Stimulated activated naive CD8-positive, alpha-beta T cell treated with anti-CD3 and anti-CD28 coated beads, Interleukin-15, Interleukin-2, amounts not matched to agents 100 U/mL and 50 U/mL, for 24 hours (primary cell): ENCODE measurements at regions not wholly inside any gene's neighbourhood (a gene's known extent, or its start where the extent isn't known, plus 50 kb on each side); places are given as distances from the start of the nearest gene placed in this dataset.
A peak's percentile ranks its signal among the peaks of the same experiment; 100 is the strongest.
"Not testable (repeated sequence)": the region's sequence is repeated elsewhere in the genome, so short reads cannot be mapped to it uniquely, and the experiment has no call there.

ENCODE experiments used
- ATAC-seq: fragments of 150-1000 bp; cut with Tn5 transposase; one replicate; pipeline ENCODE4 v1.10.0; 2021
- DNase-seq: peaks from one replicate; pipeline ENCODE4 v3.0.0; 2021

DNA sequence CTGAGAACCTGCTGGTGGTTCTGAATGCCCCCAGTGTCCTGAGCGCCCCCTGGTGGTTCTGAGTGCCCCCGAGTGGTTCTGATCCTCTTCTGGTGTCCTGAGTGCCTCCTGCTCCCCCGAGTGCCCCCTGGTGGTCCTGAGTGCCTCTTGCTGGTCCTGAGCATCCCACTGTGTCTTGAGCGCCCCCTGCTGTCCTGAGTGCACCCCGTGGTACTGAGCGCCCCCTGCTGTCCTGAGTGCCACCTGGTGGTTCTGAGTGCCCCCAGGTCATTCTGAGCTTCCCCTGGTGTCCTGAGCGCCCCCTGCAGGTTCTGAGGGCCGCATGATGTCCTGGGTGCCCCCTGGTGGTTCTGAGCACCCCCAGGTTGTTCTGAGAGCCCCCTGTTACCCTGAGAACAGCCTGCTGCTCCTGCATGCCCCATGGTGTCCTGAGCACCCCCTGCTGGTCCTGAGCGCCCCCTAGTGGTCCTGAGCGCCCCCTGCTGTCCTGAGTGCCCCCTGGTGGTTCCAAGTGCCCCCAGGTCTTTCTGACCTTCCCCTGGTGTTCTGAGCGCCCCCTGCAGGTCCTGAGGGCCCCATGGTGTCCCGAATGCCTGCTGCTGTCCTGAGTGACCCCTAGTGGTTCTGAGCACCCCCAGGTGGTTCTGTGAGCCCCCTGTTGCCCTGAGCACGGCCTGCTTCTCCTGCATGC lies 1165.4 kb downstream of the TMEM121 start:
- ATAC-seq (peak; percentile 73), DNase-seq (peak; percentile 90)

DNA sequence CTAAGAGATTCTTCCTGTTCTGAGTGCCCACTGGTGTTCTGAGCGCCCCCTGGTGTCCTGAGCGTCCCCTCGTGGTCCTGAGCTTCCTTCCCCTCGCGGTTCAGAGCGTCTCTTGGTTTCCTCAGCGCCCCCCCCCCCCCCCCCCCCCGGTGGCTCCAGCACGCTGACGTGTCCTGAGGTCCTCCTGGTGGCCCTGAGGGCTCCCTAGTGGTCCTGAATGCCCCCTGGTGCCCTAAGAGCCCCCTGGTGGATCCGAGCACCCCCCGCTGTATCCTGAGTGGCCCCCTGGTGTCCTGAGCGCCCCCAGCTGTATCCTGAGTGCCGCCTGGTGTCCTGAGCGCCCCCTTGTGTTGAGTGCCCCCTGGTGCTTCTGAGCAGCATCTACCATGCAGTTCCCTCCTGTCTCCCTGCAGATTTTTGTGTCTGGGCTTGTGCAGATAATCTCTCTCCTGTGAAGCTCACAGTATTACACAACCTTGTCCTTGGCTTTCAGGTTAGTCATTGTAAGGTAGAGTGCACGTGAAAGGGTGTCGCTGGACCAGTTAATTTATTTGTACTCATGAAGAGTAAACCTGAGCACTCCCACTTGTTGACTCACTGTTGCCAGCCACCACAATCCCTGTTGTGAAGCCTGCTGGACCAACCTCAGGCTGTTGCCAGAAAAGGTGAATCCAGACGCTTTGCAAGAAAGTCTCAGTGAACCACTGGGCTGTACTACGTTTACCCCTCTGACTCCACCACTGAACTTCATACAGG lies 1168.4 kb downstream of the TMEM121 start:
- ATAC-seq (peak; percentile 76), DNase-seq (peak; percentile 79)

DNA sequence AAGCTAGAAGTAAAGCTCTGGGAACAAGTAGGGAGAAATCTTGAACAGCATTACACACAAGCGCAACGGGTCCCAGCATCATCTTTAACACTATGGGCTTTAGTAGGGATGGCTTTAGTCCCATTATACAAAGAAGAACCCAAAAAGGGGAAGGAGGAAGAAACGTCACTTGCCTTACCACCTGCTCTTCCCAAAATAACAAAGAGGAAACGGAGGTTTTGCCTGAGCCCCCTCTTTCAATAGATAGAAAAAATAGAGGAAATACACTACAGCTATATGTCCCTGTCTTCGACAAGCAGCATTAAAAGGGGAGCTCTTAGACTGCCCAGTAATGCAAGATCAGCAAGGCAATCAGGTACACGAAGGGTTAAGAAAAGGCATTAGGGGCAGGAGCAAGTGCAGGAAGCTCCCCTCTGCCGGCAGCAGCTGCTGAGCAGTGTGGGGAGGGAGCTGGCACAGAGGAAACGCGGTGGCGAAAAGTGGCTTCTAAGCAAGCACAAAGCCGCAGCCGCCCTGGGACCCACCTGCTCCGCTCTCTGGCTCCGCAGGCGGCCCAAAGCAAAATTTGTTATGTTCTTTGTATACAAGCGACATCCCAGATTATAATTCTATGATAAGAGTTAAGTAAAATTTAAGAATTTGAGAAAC lies 1172.4 kb downstream of the TMEM121 start:
- DNase-seq = not testable (repeated sequence)
- ATAC-seq = peak; percentile 39

DNA sequence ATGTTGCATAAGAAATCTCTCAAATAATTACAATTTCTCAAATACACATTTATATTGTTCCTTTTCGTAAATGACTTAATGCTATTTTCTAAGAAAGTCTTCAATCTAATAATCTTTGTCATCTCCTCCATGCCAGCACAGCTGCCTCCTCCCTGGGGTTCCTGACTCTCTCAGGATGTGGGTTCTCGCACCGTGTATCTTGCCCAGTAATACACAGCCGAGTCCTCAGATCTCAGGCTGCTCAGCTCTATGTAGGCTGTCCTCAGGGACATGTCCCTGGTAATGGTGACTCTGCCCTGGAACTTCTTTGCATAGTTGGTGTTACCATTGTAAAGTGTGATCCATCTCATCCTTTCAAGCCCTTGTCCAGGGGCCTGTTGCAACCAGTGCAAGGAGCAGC lies 1177.3 kb downstream of the TMEM121 start:
- DNase-seq, ATAC-seq: not testable (repeated sequence)

- ATAC-seq, DNase-seq: not testable (repeated sequence)
These were observed 1180.1 kb downstream of the TMEM121 start for GRCh38 chr14:106706488-106706887.

GRCh38 chr14:106710187-106710586 lies 1183.8 kb downstream of the TMEM121 start:
- peak; percentile 46 for ATAC-seq

GRCh38 chr14:106712513-106712912 lies 1186.1 kb downstream of the TMEM121 start:
- DNase-seq, ATAC-seq: not testable (repeated sequence)

More at GRCh38 chr14:106710187-106710586, 1183.8 kb downstream of the TMEM121 start:
- not testable (repeated sequence) for DNase-seq

- not testable (repeated sequence) for ATAC-seq, DNase-seq
These were observed 1188.4 kb downstream of the TMEM121 start for GRCh38 chr14:106714446-106715428.

DNA sequence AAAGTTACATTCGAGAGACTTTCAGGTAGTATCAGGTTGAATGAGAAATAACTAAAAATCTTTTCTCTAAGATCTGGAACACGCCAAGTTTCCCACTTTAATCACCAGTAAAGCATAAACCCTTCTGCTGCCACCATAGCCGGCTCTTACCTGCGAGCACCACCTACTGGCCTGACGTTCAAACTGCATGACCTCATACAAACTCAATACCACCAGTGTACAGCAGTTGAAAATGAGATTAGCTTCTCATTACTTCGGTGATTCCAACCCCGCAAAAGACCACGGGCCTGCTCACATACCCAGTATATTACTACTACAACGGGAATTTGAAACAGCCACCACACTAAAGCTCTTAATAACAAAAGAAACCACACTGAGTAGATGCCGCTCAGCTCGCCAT lies 1191.2 kb downstream of the TMEM121 start:
- DNase-seq, ATAC-seq: not testable (repeated sequence)

DNA sequence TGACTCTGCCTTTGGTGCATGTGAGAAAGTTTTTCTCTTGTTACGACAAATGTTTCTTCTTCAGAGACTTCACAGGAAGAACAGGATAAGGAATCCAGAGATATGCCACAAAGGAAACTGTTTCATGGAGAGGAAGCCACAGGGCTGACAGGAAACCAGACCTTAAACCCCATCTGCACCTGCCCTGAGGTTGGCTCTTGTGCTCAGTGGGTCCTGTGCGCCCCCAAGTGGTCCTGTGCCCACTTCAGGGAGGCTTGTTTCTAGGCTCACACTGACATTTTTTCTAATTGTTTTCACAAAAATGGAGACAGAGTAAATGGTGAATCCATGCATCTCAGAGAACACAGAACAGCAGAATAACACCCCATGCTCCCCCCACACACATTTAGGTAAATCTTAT lies 1193.5 kb downstream of the TMEM121 start:
- not testable (repeated sequence) for ATAC-seq, DNase-seq

- ATAC-seq, DNase-seq: not testable (repeated sequence)
These were observed 1195.5 kb downstream of the TMEM121 start for GRCh38 chr14:106721926-106722325.

- not testable (repeated sequence) for DNase-seq, ATAC-seq
These were observed 1196.7 kb downstream of the TMEM121 start for GRCh38 chr14:106722813-106723687.

- DNase-seq, ATAC-seq: not testable (repeated sequence)
These were observed 1201.6 kb downstream of the TMEM121 start for GRCh38 chr14:106727962-106728361.

DNA sequence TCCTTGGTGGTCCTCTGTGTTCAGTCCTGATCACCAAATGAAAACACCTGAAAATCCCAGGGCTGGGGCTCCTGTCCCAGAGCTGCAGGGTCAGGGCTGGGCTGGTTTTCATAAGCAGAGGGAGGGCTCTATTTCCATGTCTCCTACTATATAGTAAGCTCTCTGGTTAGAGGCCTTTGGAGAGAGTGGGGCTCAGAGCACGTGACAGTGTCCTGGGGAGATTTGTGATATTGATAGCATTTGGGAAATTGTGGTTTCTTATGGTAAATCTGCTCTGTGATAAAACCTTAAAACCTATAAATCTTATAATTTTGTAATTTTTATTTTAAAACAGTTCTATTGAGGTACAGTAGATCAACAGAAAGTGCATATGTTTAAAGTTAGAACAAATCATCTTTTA lies 1202.2 kb downstream of the TMEM121 start:
- DNase-seq (no peak), ATAC-seq (no peak)

- no peak for ATAC-seq
- DNase-seq = no peak
These were observed 1203.2 kb downstream of the TMEM121 start for GRCh38 chr14:106729551-106729950.

DNA sequence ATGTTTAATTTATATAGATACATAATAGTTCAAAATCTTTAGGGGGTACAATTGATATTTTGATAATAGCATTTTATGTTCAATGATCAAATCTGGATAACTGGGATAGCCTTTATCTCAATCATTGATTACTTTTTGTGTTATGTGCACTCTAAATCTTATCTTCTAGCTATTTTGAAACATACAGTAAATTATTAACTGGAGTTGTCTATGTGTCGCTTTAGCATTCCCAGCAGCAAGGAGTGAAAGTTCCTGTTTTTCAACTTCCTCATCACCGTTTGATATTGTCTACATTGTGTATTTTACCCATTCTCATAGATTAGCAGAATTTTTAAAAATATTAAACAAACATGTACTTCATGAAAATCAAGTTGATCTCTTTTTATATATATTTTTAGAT lies 1207.4 kb downstream of the TMEM121 start:
- ATAC-seq (no peak), DNase-seq (no peak)

DNA sequence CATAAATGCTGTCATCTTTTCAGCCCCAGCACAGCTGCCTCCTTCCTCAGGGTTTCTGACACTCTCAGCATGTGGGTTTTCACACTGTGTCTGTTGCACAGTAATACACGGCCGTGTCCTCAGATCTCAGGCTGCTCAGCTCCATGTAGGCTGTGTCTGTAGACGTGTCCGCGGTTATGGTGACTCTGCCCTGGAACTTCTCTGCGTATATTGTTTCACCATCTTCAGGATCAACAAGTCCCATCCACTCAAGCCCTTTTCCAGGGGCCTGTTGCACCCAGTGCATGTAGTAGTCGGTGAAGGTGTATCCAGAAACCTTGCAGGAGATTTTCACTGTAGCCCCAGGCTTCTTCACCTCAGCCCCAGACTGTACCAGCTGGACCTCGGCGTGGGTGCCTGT lies 1210.6 kb downstream of the TMEM121 start:
- ATAC-seq (no peak), DNase-seq (no peak)

GRCh38 chr14:106738075-106738474 lies 1211.7 kb downstream of the TMEM121 start:
- DNase-seq (no peak), ATAC-seq (no peak)

DNA sequence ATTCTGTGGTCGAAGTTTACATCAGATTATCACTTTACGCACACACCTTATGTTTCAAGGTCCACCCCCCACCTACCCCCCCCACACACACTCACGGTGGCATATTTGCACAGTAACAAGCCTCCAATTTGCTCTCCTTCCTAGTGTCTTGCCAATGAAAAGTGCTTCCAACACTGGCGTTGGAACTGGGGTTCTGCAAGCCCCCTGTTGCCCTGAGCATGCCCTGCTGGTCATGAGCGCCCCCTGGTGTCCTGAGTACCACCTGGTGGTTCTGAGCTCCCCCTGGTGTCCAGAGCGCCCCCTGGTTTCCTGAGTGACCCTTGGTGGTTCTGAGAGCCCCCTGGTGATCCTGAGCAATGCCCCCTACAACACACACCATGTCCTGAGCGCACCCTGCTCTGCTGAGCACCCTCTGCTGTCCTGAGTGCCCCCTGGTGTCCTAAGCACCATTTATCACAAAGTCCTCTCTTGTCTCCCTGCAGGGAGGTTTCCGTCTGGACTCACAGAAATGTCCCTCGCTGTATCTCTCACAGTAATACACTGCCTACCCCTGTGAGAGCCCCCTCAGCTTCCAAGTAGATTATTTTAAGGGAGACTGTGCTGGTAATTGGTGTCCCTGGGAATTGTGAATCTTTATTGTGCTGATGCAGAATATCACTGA lies 1212.3 kb downstream of the TMEM121 start:
- ATAC-seq, DNase-seq: not testable (repeated sequence)
